K562 (cell line): ENCODE measurements at regions not wholly inside any gene's neighbourhood (a gene's known extent, or its start where the extent isn't known, plus 50 kb on each side); places are given as distances from the start of the nearest gene placed in this dataset.

Experiments used
- ATAC-seq: fragments of 200-7000 bp; cut with Tn5 transposase; 3 replicates; pipeline ENCODE4 v1.9.1; 2020; ENCODE audit warnings: moderate library complexity
- BruUV-seq: library from RNA; stranded (reverse); fragments of 400-500 nt; replicated peaks from 2 replicates; lab custom pipeline; 2021; lab: Mats Ljungman, UMichigan
- CTCF ChIA-PET: fragments of 300-600 bp; formaldehyde crosslinking; extraction: SDS; loops from one replicate; lab custom pipeline; 2021; ENCODE audit warnings: low intra/inter-chr PET ratio; lab: Yijun Ruan, JAX
- POLR2A ChIA-PET: fragments of 300-600, 350-650 bp; sonication (Branson Sonifier 250); formaldehyde crosslinking; extraction: SDS; loops from one replicate; lab custom pipeline; 2021; ENCODE audit warnings: antibody characterized with exemption, inconsistent platforms; lab: Yijun Ruan, JAX
- DNase-seq, 4 experiments: peaks; one replicate each; pipeline versions ENCODE4 v3.0.0 to v3.0.0-alpha.2; 2011 to 2018; ENCODE audit warnings: low spot score in 3 of 4, mixed read lengths in 3 of 4; ENCODE audit errors: extremely low read depth in 1 of 4
- FAIRE-seq: peaks from 2 replicates; lab custom pipeline; 2011; peaks lifted over from hg19 to GRCh38; lab: Jason Lieb, UNC
- H2AFZ ChIP-seq: 2 replicates; pipeline ENCODE4 v1.6.0; 2011; ENCODE audit warnings: low read depth, low read length, control low read depth, inconsistent platforms
- H3K27ac ChIP-seq: fragments of 200-600 bp; 3 replicates; pipeline ENCODE4 v1.8.0; 2011; ENCODE audit warnings: low read depth, mild to moderate bottlenecking, control low read depth, inconsistent platforms, low read length, moderate library complexity, mixed read lengths; ENCODE audit errors: extremely low read depth
- H3K27me3 ChIP-seq, 2 experiments: fragments of 300-600 bp in 1 of 2; 2 replicates in 1 of 2; 3 replicates in 1 of 2; pipeline versions ENCODE4 v1.6.0 to v1.8.0; 2011; ENCODE audit warnings: inconsistent platforms in 2 of 2, low read length in 2 of 2, mild to moderate bottlenecking in 1 of 2, mixed read lengths in 1 of 2, moderate library complexity in 1 of 2; ENCODE audit not compliant: control insufficient read depth in 2 of 2, insufficient read depth in 2 of 2
- H3K36me3 ChIP-seq: fragments of 300-600 bp; 3 replicates; pipeline ENCODE4 v1.8.0; 2011; ENCODE audit warnings: mild to moderate bottlenecking, low read length, inconsistent platforms; ENCODE audit not compliant: control insufficient read depth, insufficient read depth
- H3K4me1 ChIP-seq, 2 experiments: fragments of 200-600 bp in 1 of 2; replicated peaks in 1 of 2; 2 replicates in 1 of 2; 3 replicates in 1 of 2; pipeline versions ENCODE4 v1.5.1 to v1.8.0; 2011; ENCODE audit warnings: inconsistent platforms in 2 of 2, low read length in 2 of 2, mild to moderate bottlenecking in 1 of 2, mixed read lengths in 1 of 2, moderate library complexity in 1 of 2; ENCODE audit not compliant: control insufficient read depth in 2 of 2, insufficient read depth in 2 of 2
- H3K4me2 ChIP-seq: 2 replicates; pipeline ENCODE4 v1.6.1; 2011; ENCODE audit warnings: low read length, control low read depth, inconsistent platforms, mixed read lengths; ENCODE audit not compliant: insufficient read depth
- H3K4me3 ChIP-seq: fragments of 200-600 bp; sonication (generic), shearing (Covaris generic); 2 replicates; pipeline ENCODE4 v1.5.1; 2016; ENCODE audit warnings: control low read depth, inconsistent platforms
- H3K79me2 ChIP-seq: fragments of 200-600 bp; 3 replicates; pipeline ENCODE4 v1.8.0; 2011; ENCODE audit warnings: low read length, inconsistent platforms; ENCODE audit not compliant: control insufficient read depth, insufficient read depth
- H3K9ac ChIP-seq, 2 experiments: 2 replicates each; pipeline versions ENCODE4 v1.6.0 to v1.6.1; 2011; ENCODE audit warnings: low read depth in 2 of 2, low read length in 2 of 2, control low read depth in 1 of 2, inconsistent platforms in 1 of 2, mild to moderate bottlenecking in 1 of 2, mixed read lengths in 1 of 2; ENCODE audit not compliant: insufficient read depth in 1 of 2
- H3K9me1 ChIP-seq: one replicate; pipeline ENCODE4 v1.6.0; 2011; ENCODE audit warnings: inconsistent platforms, mild to moderate bottlenecking, low read length, moderate library complexity; ENCODE audit not compliant: control insufficient read depth, insufficient read depth
- H3K9me3 ChIP-seq: replicated peaks from 2 replicates; pipeline ENCODE4 v1.5.1; 2011; ENCODE audit warnings: low read depth, low read length, inconsistent platforms; ENCODE audit not compliant: control insufficient read depth, insufficient read depth
- H4K20me1 ChIP-seq: replicated peaks from 2 replicates; pipeline ENCODE4 v1.6.1; 2011; ENCODE audit warnings: low read length, inconsistent platforms, mixed read lengths; ENCODE audit not compliant: control insufficient read depth, insufficient read depth
- CTCF ChIP-seq, 3 experiments: IDR thresholded peaks in 2 of 3; conservative IDR thresholded peaks in 1 of 3; 2 replicates each; pipeline ENCODE4 v1.5.1; 2011 to 2012; ENCODE audit warnings: low read length in 3 of 3, mild to moderate bottlenecking in 3 of 3, control low read depth in 2 of 3, improper control_type of control experiment in 1 of 3, inconsistent platforms in 1 of 3, low read depth in 1 of 3, mixed read lengths in 1 of 3, moderate library complexity in 1 of 3; ENCODE audit not compliant: insufficient read depth in 2 of 3
- FOXJ3 ChIP-seq: sonication (generic); formaldehyde crosslinking; IDR thresholded peaks from 2 replicates; pipeline ENCODE4 v1.4.0; 2020; ENCODE audit warnings: mild to moderate bottlenecking, missing genetic modification reagents
- KLF1 ChIP-seq: fragments of 450-650 bp; IDR thresholded peaks from 2 replicates; pipeline ENCODE4 v1.6.1; 2016; ENCODE audit warnings: missing genetic modification characterization, missing compliant biosample characterization
- MIER1 ChIP-seq: fragments of 450-650 bp; IDR thresholded peaks from 2 replicates; pipeline ENCODE4 v1.6.1; 2016; ENCODE audit warnings: antibody characterized with exemption, mild to moderate bottlenecking, low read depth
- RBM15 ChIP-seq: fragments of 200-400 bp; formaldehyde crosslinking; IDR thresholded peaks from 2 replicates; pipeline ENCODE4 v1.6.1; 2018; ENCODE audit warnings: mild to moderate bottlenecking, low read length, moderate library complexity; ENCODE audit not compliant: insufficient read depth
- ZBTB12 ChIP-seq: fragments of 250-450 bp; sonication (Bioruptor Pico); IDR thresholded peaks from 2 replicates; pipeline ENCODE4 v1.4.0; 2020
- ZKSCAN1 ChIP-seq: fragments of 150-350 bp; IDR thresholded peaks from 2 replicates; pipeline ENCODE4 v1.6.1; 2016; ENCODE audit warnings: low read depth, low read length
- WGBS: fragments of 100-300 bp; shearing (Covaris generic); methylation state at CpG from one replicate; pipeline ENCODE4 v1.1.6; 2016; ENCODE audit warnings: low coverage, mixed read lengths; ENCODE audit not compliant: insufficient coverage; ENCODE audit errors: missing lambda C conversion rate; 5-methylcytosine and 5-hydroxymethylcytosine counted together
- in situ Hi-C: fragments of 300-500 bp; cut with MboI; formaldehyde crosslinking; loops from 4 replicates; pipeline ENCODE4 v1.15.0; 2018; ENCODE audit warnings: inconsistent platforms, mixed read lengths
- intact Hi-C: fragments of 100-400 bp; cut with micrococcal nuclease; formaldehyde crosslinking; loops from 2 replicates; pipeline ENCODE4 v1.14.2; 2022

GRCh38 chr4:79823148-79823763 lies 249.8 kb downstream of the ANTXR2 start:
- H3K9ac ChIP-seq: no peak overlapping the region
- ATAC-seq: no peak
- POLR2A ChIA-PET: no interaction called here

GRCh38 chr4:79820427-79820826 lies 252.6 kb downstream of the ANTXR2 start:
- Histone ChIP-seq H3K27me3 (no peaks in the 10 kb centered on the region), H3K9me3 (no peaks in the 10 kb centered on the region), H3K27ac (no peak overlapping the region), H3K36me3 (no peaks in the 10 kb centered on the region), H3K4me1 (no peaks in the 10 kb centered on the region), H2AFZ (0 out of 2 replicates have a peak overlapping the region, but pooled peaks have one; percentile 19), H3K79me2 (no peaks in the 10 kb centered on the region), H4K20me1 (no peaks in the 10 kb centered on the region), H3K4me2 (no peak overlapping the region), H3K9ac (no peak overlapping the region), H3K4me3 (no peak overlapping the region), H3K9me1 (no peaks in the 10 kb centered on the region)
- FAIRE-seq (peak; percentile 42), ATAC-seq (peak; percentile 91), DNase-seq (no peak)
- intact Hi-C loops: no loop called here
- TF ChIP-seq CTCF (IDR thresholded peaks at IDR 0.05 in 2 of 3, conservative IDR thresholded peaks at IDR 0.05 in 1 of 3; ENCODE audit: insufficient read depth in 2 of 3, low read depth in 1 of 3, low read length in 3 of 3) (0 out of 6 replicates have a peak, but pooled peaks of 1 of the 3 experiments have one; percentile 30), ZBTB12 (CRISPR knock-in tag) (no peak), ZKSCAN1 (no peak), KLF1 (tag) (no peak)
- BruUV-seq: no TSS peak
- ChIA-PET CTCF (no interaction called here), POLR2A (no interaction called here)
- in situ Hi-C loops: no loop called here

More at GRCh38 chr4:79823148-79823763, 249.8 kb downstream of the ANTXR2 start:
- Histone ChIP-seq H3K27ac (no peak overlapping the region), H3K4me3 (no peak overlapping the region), H3K27me3 (no peaks in the 10 kb centered on the region), H3K79me2 (no peaks in the 10 kb centered on the region), H2AFZ (no peak overlapping the region), H3K4me1 (no peaks in the 10 kb centered on the region; a peak in 1 of 5 replicates), H3K36me3 (no peaks in the 10 kb centered on the region), H4K20me1 (no peaks in the 10 kb centered on the region), H3K9me1 (no peaks in the 10 kb centered on the region), H3K4me2 (no peak overlapping the region), H3K9me3 (no peaks in the 10 kb centered on the region)
- in situ Hi-C loops (no loop called here), intact Hi-C loops (no loop called here)
- FAIRE-seq: no peak
- DNase-seq: no peak
- no TSS peak for BruUV-seq
- TF ChIP-seq ZBTB12 (CRISPR knock-in tag) (no peak), RBM15 (no peak), FOXJ3 (CRISPR knock-in tag) (no peak), MIER1 (no peak)
- CTCF ChIA-PET: no interaction called here
- WGBS: 21% methylated on average over 2 of the region's 2 CpGs
